HepG2 (cell line): ENCODE measurements at regions not wholly inside any gene's neighbourhood (a gene's known extent, or its start where the extent isn't known, plus 50 kb on each side); places are given as distances from the start of the nearest gene placed in this dataset.

Experiments
- ATAC-seq: fragments of 200-7000 bp; cut with Tn5 transposase; 3 replicates; pipeline ENCODE4 v1.9.1; 2020; ENCODE audit warnings: mild to moderate bottlenecking, moderate library complexity
- BruUV-seq: library from RNA; stranded (reverse); fragments of 400-500 nt; replicated peaks from 2 replicates; lab custom pipeline; 2021; lab: Mats Ljungman, UMichigan
- CTCF ChIA-PET: fragments of 300-600 bp; formaldehyde crosslinking; extraction: SDS; loops from one replicate; lab custom pipeline; 2021; ENCODE audit warnings: low total read pairs, inconsistent platforms, low intra/inter-chr PET ratio; lab: Yijun Ruan, JAX
- POLR2A ChIA-PET: fragments of 350-600 bp; sonication (Branson Sonifier 250); formaldehyde crosslinking; loops from one replicate; lab custom pipeline; 2020; ENCODE audit warnings: antibody characterized with exemption, inconsistent platforms; lab: Yijun Ruan, JAX
- DNase-seq: peaks from one replicate; pipeline ENCODE4 v3.0.0-alpha.2; 2015; ENCODE audit warnings: low spot score
- FAIRE-seq: peaks from 3 replicates; lab custom pipeline; 2011; peaks lifted over from hg19 to GRCh38; lab: Jason Lieb, UNC
- H2AFZ ChIP-seq: one replicate; pipeline ENCODE4 v1.6.1; 2011; ENCODE audit warnings: low read length, inconsistent platforms
- H3K27ac ChIP-seq: fragments of 300-600 bp; 3 replicates; pipeline ENCODE4 v1.8.0; 2011; ENCODE audit warnings: mixed run types, mild to moderate bottlenecking, mixed read lengths, low read length, inconsistent platforms; ENCODE audit not compliant: insufficient read depth; ENCODE audit errors: extremely low read length
- H3K27me3 ChIP-seq, 2 experiments: fragments of 200-600 bp in 1 of 2; 2 replicates in 1 of 2; 3 replicates in 1 of 2; pipeline versions ENCODE4 v1.6.0 to v1.8.0; 2011; ENCODE audit warnings: low read length in 2 of 2, mild to moderate bottlenecking in 2 of 2, moderate library complexity in 2 of 2, inconsistent platforms in 1 of 2; ENCODE audit not compliant: insufficient read depth in 2 of 2, control insufficient read depth in 1 of 2
- H3K36me3 ChIP-seq, 2 experiments: fragments of 200-600 bp in 1 of 2; replicated peaks in 1 of 2; 2 replicates in 1 of 2; 3 replicates in 1 of 2; pipeline versions ENCODE4 v1.5.1 to v1.8.0; 2011; ENCODE audit warnings: low read length in 2 of 2, inconsistent platforms in 1 of 2; ENCODE audit not compliant: insufficient read depth in 2 of 2, control insufficient read depth in 1 of 2
- H3K4me1 ChIP-seq: 2 replicates; pipeline ENCODE4 v1.5.1; 2012; ENCODE audit warnings: low read length, inconsistent platforms; ENCODE audit not compliant: insufficient read depth
- H3K4me2 ChIP-seq: 2 replicates; pipeline ENCODE4 v1.6.0; 2011; ENCODE audit warnings: low read depth, low read length, inconsistent platforms
- H3K4me3 ChIP-seq, 3 experiments: fragments of 200-600 bp in 1 of 3; sonication (generic), shearing (Covaris generic) in 1 of 3; replicated peaks in 1 of 3; 2 replicates each; pipeline ENCODE4 v1.5.1; 2011 to 2016; ENCODE audit warnings: low read length in 3 of 3, inconsistent platforms in 2 of 3, low read depth in 2 of 3, mild to moderate bottlenecking in 2 of 3, control low read depth in 1 of 3, mixed read lengths in 1 of 3; ENCODE audit not compliant: insufficient read depth in 1 of 3
- H3K79me2 ChIP-seq: one replicate; pipeline ENCODE4 v1.6.1; 2011; ENCODE audit warnings: low read length, inconsistent platforms; ENCODE audit not compliant: insufficient read depth
- H3K9ac ChIP-seq: 2 replicates; pipeline ENCODE4 v1.6.0; 2011; ENCODE audit warnings: mild to moderate bottlenecking, low read depth, low read length, inconsistent platforms; ENCODE audit not compliant: insufficient read depth
- H3K9me3 ChIP-seq: 2 replicates; pipeline ENCODE4 v1.5.1; 2012; ENCODE audit warnings: mild to moderate bottlenecking, low read length
- H4K20me1 ChIP-seq: 2 replicates; pipeline ENCODE4 v1.6.0; 2011; ENCODE audit warnings: inconsistent platforms, mild to moderate bottlenecking, low read length, moderate library complexity; ENCODE audit not compliant: insufficient read depth
- HNRNPK ChIP-seq: fragments of 200-400 bp; formaldehyde crosslinking; IDR thresholded peaks from 2 replicates; pipeline ENCODE4 v1.6.1; 2018; ENCODE audit warnings: low read length, low read depth, moderate library complexity, mild to moderate bottlenecking; ENCODE audit not compliant: poor library complexity, severe bottlenecking
- MED8 ChIP-seq: sonication (generic); formaldehyde crosslinking; IDR thresholded peaks from 2 replicates; pipeline ENCODE4 v1.8.1; 2023; ENCODE audit warnings: mild to moderate bottlenecking, missing genetic modification reagents; ENCODE audit not compliant: insufficient replicate concordance
- MEF2D ChIP-seq: sonication (generic); formaldehyde crosslinking; IDR thresholded peaks from 2 replicates; pipeline ENCODE4 v1.5.1; 2020; ENCODE audit warnings: mild to moderate bottlenecking, missing genetic modification reagents
- PHF8 ChIP-seq: sonication (generic); formaldehyde crosslinking; IDR thresholded peaks from 2 replicates; pipeline ENCODE4 v1.5.0; 2020; ENCODE audit warnings: missing genetic modification reagents
- TBX3 ChIP-seq: fragments of 450-650 bp; IDR thresholded peaks from 2 replicates; pipeline ENCODE4 v1.6.1; 2017; ENCODE audit warnings: antibody characterized with exemption, mild to moderate bottlenecking, inconsistent platforms, borderline replicate concordance
- TEAD3 ChIP-seq: optimal IDR thresholded peaks from 2 replicates; pipeline ENCODE3; 2016; ENCODE audit warnings: borderline replicate concordance
- TSC22D2 ChIP-seq: sonication (generic); formaldehyde crosslinking; IDR thresholded peaks from 2 replicates; pipeline ENCODE4 v1.5.1; 2020; ENCODE audit warnings: missing genetic modification reagents, mild to moderate bottlenecking, borderline replicate concordance
- ZNF30 ChIP-seq: sonication (generic); formaldehyde crosslinking; IDR thresholded peaks from 2 replicates; pipeline ENCODE4 v1.5.0; 2020; ENCODE audit warnings: mild to moderate bottlenecking, missing genetic modification reagents
- whole genome bisulfite sequencing: methylation state at CpG from one replicate; pipeline ENCODE4 v1.1.6; 2017; ENCODE audit warnings: low lambda C conversion rate; 5-methylcytosine and 5-hydroxymethylcytosine counted together
- in situ Hi-C: cut with HindIII; loops from 2 replicates; pipeline ENCODE4 v1.10.0; 2017; ENCODE audit warnings: low pct_unique_long_range_greater_than_20kb; ENCODE audit not compliant: extremely low pct_ligation_motif_present
- intact Hi-C: fragments of 100-400 bp; cut with micrococcal nuclease; formaldehyde crosslinking; loops from one replicate; pipeline ENCODE4 v1.10.0; 2022; ENCODE audit not compliant: unreplicated experiment
- TF ChIP-seq, protein P1 (sequence below): sonication (generic); formaldehyde crosslinking; conservative IDR thresholded peaks from 2 replicates; pipeline ENCODE4 v1.8.1; 2023; ENCODE audit warnings: missing genetic modification reagents
- TF ChIP-seq, protein P2 (sequence below): sonication (generic); formaldehyde crosslinking; IDR thresholded peaks from 2 replicates; pipeline ENCODE4 v1.8.0; 2022; ENCODE audit warnings: missing genetic modification reagents, mild to moderate bottlenecking, inconsistent platforms, borderline replicate concordance
- TF ChIP-seq, protein P3 (sequence below): sonication (generic); formaldehyde crosslinking; conservative IDR thresholded peaks from 2 replicates; pipeline ENCODE4 v1.4.0; 2020; ENCODE audit warnings: missing genetic modification reagents

DNA sequence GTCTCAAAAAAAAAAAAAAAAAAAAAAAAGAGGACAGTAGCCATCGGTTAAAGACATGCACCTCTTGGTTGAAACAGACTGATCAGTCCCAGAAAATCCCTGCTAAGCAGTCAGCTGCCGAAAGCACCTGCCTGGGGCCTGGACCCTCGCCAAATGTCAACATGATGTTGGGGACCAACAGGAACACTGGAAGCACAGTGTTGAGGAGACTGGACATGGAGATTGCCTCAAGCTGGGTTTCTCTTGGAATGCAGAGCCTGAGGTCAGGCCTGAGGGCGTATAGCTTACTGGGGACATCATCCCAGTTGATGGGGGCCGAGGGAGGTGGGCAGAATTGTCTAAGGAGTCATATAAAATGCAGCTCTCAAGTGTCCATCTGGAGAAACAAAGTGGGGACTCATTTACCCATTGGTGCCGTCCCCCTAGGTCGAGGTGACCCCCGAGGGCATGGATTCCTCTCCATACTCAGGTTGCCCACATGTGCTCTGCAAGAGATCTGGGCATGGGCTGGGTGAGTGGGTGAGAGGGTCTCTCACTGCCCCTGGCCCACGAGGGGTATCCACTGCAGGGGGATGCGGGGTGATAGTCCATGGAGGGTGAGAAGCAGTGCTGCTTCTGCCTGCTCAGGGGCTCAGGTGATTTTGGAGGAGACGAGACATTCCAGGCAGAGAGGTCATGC lies 164.5 kb downstream of the URI1 start (continued):
- TF ChIP-seq, protein P1, sequence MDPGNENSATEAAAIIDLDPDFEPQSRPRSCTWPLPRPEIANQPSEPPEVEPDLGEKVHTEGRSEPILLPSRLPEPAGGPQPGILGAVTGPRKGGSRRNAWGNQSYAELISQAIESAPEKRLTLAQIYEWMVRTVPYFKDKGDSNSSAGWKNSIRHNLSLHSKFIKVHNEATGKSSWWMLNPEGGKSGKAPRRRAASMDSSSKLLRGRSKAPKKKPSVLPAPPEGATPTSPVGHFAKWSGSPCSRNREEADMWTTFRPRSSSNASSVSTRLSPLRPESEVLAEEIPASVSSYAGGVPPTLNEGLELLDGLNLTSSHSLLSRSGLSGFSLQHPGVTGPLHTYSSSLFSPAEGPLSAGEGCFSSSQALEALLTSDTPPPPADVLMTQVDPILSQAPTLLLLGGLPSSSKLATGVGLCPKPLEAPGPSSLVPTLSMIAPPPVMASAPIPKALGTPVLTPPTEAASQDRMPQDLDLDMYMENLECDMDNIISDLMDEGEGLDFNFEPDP = no peak

DNA sequence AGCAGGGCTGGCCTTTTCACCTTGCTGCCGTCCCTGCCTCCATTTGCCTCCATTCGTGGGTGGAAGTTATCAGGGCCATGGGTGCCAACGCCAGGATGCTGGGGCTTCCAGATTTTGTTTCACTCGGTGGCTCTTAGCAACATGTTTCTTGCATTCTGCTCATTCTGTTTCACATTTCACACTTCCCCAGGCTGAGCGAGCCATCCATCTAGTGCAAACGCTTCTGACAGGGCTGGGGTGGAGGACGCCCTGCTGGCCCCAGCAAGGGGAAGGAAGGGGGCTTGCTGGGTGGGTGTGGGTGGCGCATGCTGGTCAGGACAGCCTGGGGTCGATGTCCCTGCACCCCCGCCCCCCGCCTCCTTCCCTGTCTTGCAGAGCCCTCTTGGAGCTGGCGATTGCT lies 165.2 kb downstream of the URI1 start:
- H3K36me3 ChIP-seq = no peaks in the 10 kb centered on the region
- no peaks in the 10 kb centered on the region for H3K79me2 ChIP-seq
- no peaks in the 10 kb centered on the region for H3K9me3 ChIP-seq
- DNase-seq (no peak), FAIRE-seq (no peak), ATAC-seq (no peak)
- H3K4me3 ChIP-seq = no peak overlapping the region
- H3K27me3 ChIP-seq = peaks cover 6 to 9% of the 10 kb centered on the region in 2 experiments; a peak in 3 of 5 replicates
- CTCF ChIA-PET = no interaction called here
- H4K20me1 ChIP-seq = no peaks in the 10 kb centered on the region
- in situ Hi-C loops = no loop called here
- no peak overlapping the region for H3K4me2 ChIP-seq
- H3K4me1 ChIP-seq = peaks cover 17% of the 10 kb centered on the region; the same call in 1 of the 2 replicates
- TF ChIP-seq TEAD3 (CRISPR knock-in tag) (no peak), HNRNPK (no peak), MED8 (CRISPR knock-in tag) (no peak)
- no peak overlapping the region for H3K9ac ChIP-seq
- POLR2A ChIA-PET = no interaction called here
- H3K27ac ChIP-seq = no peak overlapping the region
- 25% methylated on average over 12 of the region's 12 CpGs for WGBS
- intact Hi-C loops = no loop called here
- H2AFZ ChIP-seq = no peak overlapping the region
- BruUV-seq = no TSS peak

DNA sequence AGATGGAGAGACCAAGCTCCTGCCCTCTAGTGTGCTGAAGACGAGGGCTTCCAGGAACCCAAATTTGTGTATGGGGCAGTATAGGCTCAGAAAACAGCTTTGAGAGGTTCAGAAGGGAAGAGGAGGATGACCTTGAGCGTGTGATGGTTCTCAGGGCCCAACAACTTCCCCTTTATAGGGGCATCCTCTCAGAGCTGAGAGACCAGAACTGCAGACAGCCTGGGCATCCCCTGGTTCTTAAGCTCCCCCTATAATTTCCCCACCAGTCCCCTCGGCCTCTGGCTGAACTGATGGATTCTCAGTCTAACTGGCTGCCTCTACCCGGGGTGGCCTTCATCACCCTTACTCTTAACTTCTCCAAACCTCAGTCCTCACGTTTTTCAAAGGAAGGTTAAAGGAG lies 167.5 kb downstream of the URI1 start:
- ATAC-seq (no peak), DNase-seq (no peak), FAIRE-seq (no peak)
- Histone ChIP-seq H3K36me3 (no peaks in the 10 kb centered on the region), H2AFZ (no peak overlapping the region), H3K27ac (no peak overlapping the region), H3K9ac (no peak overlapping the region), H3K27me3 (peaks cover 4 to 9% of the 10 kb centered on the region in 2 experiments; a peak in 3 of 5 replicates), H3K9me3 (no peaks in the 10 kb centered on the region), H4K20me1 (no peaks in the 10 kb centered on the region), H3K79me2 (no peaks in the 10 kb centered on the region), H3K4me3 (no peak overlapping the region), H3K4me1 (peaks cover 17% of the 10 kb centered on the region; the same call in 1 of the 2 replicates), H3K4me2 (no peak overlapping the region)
- 4% methylated on average over 5 of the region's 5 CpGs for WGBS
- ChIA-PET POLR2A (no interaction called here), CTCF (no interaction called here)
- no TSS peak for BruUV-seq
- in situ Hi-C loops (no loop called here), intact Hi-C loops (no loop called here)
- TF ChIP-seq TSC22D2 (CRISPR knock-in tag) (no peak), MEF2D (CRISPR knock-in tag) (no peak), ZNF30 (CRISPR knock-in tag) (no peak), TBX3 (no peak), PHF8 (CRISPR knock-in tag) (no peak)
- TF ChIP-seq, protein P2, sequence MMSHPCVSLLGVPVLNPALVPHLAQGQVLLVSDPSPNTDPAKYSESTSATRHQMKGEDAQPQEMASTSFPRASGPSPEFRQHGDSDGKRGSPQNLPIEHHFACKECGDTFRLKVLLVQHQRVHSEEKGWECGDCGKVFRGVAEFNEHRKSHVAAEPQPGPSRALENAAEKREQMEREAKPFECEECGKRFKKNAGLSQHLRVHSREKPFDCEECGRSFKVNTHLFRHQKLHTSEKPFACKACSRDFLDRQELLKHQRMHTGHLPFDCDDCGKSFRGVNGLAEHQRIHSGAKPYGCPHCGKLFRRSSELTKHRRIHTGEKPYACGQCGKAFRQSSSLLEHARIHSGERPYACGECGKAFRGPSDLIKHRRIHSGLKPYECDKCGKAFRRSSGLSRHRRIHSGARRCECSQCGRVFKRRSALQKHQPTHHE = no peak
- TF ChIP-seq, protein P3, sequence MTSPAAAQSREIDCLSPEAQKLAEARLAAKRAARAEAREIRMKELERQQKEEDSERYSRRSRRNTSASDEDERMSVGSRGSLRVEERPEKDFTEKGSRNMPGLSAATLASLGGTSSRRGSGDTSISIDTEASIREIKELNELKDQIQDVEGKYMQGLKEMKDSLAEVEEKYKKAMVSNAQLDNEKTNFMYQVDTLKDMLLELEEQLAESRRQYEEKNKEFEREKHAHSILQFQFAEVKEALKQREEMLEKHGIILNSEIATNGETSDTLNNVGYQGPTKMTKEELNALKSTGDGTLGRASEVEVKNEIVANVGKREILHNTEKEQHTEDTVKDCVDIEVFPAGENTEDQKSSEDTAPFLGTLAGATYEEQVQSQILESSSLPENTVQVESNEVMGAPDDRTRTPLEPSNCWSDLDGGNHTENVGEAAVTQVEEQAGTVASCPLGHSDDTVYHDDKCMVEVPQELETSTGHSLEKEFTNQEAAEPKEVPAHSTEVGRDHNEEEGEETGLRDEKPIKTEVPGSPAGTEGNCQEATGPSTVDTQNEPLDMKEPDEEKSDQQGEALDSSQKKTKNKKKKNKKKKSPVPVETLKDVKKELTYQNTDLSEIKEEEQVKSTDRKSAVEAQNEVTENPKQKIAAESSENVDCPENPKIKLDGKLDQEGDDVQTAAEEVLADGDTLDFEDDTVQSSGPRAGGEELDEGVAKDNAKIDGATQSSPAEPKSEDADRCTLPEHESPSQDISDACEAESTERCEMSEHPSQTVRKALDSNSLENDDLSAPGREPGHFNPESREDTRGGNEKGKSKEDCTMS = no peak
